NCI-H1436 treated with DMSO at 0.1 percent for 48 hours (cell line): ENCODE measurements at regions not wholly inside any gene's neighbourhood (a gene's known extent, or its start where the extent isn't known, plus 50 kb on each side); places are given as distances from the start of the nearest gene placed in this dataset.
"Not testable (repeated sequence)": the region's sequence is repeated elsewhere in the genome, so short reads cannot be mapped to it uniquely, and the experiment has no call there.

Source experiments
- DNase-seq: peaks from one replicate; lab custom pipeline; 2025; lab: John Stamatoyannopoulos, UW

DNA sequence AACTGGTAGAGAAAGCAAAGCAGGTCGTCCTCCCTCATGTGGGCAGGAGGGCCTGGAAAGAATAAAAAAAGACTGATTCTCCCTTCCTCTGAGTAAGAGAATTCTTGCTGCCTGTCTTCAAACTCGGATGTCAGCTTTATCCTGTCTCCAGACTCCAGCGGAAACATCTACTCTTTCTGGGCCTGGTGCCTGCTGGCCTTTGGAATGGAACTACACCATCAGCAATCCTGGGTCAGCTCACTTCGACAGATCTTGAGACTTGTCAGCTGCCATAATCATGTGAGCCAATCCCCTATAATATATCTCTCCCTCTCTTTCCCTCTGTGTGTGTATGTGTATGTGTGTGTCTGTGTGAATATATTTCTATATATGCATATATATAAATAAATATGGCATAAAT, 411.0 kb upstream of the DPP6 start:
- DNase-seq = no peak

DNA sequence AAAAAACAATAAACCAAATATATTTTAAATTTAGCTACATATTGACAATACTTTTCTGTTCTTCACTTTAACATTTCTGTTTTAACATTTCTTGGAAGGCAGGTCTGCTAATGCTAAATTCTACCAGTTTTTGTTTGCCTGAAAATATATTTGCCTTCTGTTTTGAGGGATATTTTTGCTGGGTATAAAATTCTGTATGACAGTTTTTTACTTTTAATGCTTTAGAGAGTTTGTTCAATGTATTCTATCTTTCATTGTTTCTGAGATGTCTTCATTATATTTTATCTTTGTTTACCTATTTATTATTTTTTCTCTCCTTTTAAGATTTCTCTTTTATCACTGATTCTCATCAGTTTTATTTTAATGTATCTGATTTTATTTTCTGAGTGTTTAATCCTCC, 409.2 kb upstream of the DPP6 start:
- DNase-seq = no peak

DNA sequence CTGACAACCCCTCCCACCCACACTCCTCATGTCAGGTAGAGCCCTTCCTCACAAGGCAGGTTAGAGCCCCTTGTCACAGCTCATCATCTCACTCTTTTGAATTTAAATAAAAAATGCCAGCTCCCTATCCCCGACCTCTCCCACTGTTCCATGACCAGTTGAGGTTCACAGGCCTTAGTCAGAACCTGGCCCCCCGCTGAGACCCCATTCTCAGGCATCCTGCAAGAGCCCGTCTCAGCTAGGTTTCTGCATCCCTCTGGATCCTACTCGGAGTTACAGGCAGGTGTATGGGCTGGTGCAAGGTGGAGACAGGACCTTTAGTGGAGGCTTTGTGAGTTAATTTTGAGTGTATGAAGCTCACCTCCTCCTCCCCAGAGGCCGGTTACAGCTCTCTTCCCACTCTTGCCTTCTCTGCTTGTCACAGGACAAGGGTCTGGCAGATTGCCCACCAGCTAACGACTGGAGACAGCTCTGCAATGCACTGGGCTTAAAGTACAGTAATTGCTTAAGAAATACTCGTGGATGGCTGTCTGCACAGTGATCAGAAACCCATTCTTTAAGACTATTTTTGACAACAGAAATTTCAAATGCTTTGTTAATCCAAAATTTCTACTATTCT, 394.9 kb upstream of the DPP6 start:
- no peak for DNase-seq

DNA sequence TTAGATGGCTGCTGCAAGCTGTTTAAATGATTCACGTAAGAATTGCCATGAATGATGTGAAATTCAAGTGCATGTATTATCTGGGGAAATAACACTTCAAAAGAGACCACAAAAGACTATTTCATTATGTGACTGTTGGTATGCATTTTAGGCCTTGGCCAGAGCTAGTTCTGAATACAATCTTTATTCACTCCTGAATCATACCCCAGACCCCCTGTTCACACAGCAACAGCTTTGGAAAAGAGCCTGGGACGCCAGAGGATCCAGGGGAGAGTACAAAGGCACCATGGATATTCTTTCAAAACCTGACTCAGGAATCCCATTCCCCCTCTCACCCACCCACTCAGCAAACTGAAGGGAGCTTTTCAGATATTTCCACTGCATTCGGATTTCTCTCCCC, 377.1 kb upstream of the DPP6 start:
- DNase-seq = no peak

DNA sequence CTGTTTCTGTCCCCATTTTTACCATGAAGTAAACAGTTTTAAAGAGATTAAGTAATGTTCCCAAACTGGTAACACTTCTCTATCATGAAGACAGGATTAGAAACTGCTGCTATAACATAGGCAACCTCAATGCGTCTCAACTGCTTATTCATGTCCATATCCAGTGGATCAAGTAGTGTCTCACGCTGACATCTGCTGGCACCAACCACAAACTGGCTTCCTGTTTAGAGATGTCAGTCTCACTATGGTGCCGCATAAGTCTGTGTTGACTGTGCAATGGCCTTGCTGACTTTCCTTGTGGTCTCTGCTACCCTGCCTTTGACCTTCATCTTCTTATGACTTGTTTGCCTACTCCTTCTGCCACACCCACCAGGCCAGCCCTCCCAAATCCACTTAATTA, 369.6 kb upstream of the DPP6 start:
- no peak for DNase-seq

DNA sequence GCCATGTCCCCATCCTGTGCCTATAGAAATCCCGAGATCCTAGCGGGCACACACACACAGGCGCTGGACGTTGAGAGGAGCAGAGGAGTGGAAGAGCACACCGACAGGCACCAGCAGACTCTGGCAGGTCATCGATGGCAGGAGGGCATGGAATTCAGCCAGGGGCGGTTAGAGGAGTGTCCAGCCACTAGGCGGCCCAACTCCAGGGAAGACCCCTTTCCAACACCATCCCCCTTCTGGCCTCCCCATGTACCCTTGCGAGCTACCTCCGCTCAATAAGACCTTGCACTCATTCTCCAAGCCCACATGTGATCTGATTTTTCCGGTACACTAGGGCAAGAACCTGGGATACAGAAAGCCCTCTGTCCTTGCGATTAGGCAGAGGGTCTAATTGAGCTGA, 356.0 kb upstream of the DPP6 start:
- DNase-seq = no peak

DNA sequence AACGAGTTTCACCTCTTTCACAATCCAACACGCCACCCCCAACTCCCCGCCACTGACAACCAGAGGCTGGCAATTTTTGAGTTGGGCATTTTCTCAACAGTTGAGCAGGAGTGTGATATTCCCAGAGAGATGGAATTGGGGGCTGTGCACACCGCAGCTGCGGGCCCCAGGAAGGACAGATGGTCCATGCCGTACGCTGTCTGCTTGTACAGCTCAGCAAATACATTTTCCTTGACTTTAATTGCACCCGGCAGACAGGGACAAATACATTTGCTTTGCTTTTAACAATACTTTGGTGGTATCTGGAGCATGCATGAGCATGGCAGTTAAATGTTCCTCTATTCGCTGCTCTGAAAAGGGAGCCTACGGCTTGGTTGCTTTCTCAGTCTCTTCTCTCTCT, 354.2 kb upstream of the DPP6 start:
- no peak for DNase-seq

DNA sequence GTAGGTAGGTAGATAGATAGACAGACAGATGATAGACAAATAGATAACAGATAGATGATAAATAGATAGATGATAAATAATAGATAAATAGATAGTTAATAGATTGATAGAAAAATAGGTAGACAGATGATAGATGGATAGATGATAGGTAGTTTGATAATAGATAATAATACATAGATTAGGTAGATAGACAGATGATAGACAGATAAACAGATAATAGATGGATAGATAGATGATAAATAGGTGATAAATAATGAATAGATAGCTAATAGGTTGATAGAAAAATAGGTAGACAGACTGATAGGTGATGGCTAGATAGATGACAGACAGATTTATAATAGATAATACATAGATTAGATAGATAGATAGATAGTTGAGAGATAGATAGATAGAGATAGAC, 350.5 kb upstream of the DPP6 start:
- DNase-seq = no peak

DNA sequence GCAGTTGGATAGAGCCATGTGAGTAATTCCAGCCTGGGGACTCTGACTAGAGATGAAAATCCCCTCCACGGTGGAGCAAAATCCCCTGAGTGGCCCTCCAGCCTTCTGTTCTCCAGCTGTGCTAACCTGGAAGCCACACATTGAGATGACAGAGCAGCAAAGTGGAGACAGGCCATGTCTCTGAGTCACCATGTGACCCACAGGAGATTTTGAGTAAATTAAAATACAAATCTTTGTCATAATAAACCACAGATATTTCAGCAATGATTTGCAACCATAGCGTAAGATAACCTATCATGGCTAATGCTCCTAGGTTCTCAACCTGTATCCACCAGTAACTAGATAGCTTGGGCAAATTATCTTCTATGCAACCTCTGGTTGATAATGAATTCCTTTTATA, 328.3 kb upstream of the DPP6 start:
- not testable (repeated sequence) for DNase-seq

DNA sequence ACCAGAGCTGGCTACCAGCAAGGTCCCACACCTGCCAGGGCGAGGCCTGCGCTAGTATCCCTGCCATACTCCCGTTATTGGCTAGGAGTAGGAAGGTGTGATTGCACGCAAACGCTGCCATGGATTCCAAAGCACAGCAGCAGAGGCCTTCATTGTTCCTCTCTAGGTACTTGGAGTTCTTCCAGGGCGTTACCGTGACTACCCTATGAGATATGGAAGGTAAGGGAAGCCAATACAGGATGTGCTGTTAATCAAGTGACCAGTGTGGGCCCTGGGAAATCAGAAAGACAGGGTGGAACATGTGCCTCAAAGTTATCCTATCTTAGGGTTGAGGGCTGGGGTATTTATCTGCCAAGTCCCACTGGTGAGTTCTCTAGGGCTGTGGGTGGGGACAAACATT, 320.7 kb upstream of the DPP6 start:
- not testable (repeated sequence) for DNase-seq

DNA sequence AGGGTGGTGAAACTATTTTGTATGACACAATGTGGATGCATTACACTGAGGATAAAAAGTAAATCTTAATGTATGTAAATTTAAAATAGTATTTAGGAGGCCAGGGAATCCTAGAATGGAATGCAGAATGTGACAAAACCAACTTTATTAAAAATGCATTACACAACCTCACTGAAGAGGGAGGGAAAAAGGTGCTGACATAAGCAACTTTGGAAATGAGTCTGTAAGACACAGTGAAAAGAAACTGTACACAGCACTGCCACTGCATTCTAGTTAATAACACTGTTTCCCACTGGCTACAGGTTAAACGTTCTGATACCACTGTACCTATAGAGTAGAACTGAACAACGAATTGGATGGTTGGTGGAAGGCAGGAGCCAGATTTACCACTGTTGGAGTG, 308.8 kb upstream of the DPP6 start:
- DNase-seq = not testable (repeated sequence)

DNA sequence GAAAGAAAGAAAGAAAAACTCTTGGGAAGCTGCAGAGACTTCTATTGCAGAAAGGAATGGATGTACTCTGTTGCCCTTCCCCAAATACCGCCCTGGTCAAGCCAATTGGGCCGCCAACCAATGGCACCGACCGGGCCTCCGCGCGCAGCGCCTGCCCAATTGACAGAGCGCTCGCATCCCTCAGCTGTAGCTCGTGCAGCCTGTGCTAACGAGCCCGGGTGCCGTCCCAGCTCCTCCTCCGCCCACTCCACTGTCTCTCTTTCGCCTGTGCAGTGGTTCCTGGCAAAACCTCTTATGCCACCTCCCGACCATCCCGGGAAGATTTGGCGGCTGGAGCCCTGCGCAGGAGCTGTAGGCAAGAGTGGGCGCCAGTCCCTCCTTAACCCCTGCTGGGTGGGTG, 304.2 kb upstream of the DPP6 start:
- DNase-seq = not testable (repeated sequence)

DNA sequence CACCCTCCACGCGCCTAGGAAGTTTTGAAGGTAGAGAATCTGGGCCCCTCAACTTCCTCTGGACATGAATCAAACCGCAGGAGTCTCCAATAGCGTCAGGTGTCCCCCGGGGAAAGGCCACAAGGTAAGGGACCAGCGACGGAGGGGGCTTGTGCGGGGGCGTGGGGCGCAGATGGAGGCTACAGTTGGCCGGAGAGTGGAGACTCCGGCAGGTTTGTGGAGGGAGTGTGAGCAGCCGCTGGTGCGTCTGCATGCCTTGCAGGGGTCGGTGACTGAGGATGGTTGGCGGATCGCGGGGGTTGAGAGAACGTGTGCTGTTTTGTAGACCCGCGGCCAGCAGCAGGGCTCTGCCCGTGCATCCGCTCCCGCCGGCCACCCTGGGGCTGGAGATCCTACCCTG, 303.3 kb upstream of the DPP6 start:
- not testable (repeated sequence) for DNase-seq

DNA sequence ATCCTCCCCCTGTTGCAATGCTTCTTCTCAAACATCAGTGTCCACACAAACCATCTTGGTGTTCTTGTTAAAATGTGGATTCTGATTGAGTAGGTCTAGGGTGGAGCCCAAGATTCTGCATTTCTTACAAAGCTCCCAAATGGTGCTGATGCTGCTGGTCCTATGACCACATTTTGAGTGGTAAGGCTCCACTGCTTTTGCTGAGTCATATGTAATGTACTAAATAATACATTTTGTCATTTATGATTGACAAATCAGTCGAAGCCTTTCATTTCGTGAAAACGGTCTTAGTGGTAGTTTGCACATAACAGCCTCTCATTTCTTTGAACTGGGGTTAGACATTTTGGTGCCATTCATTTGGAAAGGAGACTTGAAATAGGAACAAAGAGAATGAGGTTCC, 286.3 kb upstream of the DPP6 start:
- not testable (repeated sequence) for DNase-seq

DNA sequence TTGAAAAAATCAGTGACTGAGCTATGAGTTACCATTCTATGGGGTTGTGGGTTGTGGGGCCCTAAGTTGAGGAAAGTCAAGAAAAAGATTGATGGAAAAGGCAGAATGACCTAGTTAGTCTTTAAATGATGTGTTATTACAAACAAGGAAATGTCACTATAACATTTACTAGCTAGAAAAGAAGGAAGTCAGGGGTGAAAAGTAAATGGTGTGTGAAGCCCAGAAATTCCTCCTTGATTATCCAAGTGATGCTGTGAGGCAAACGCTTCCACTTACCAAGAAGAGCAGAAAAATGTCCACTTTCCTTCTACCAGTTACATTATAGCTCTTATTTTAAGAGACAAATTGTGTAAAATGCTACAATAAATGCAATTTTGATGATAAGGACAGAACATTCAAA, 285.3 kb upstream of the DPP6 start:
- not testable (repeated sequence) for DNase-seq

DNA sequence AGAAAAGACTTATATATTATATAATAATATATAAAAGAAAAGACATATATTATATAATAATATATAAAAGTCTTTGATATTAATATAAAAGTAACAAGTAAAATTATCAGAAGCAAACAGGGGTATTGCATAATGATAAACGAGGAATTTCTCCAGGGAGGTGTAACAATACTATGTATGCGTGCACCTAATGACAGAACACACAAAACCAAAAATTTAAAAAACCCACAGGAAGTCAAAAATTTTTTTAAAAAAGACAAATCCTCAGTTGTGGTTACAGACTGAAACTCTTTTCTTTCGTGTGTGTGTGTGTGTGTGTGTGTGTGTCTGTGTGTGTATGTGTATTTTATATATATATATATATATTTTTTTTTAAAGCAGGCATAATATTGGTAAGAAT, 279.2 kb upstream of the DPP6 start:
- no peak for DNase-seq

DNA sequence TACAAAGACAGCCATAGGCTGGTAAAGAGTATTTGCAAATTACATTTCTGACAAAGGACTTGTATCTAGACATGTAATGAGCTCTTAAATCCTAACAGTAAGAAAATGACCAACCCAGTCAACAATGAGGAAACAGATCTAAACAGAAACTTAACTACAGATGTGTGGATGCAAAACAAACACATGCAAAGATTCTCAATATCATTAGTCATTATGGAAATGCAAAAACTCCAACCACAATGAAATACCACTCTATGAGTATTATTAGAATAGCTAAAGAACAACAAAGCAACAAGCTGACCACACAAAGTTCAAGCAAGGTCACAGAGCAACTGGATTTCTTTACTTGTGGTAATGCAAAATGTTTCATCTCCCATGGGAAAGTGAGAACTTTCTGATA, 275.3 kb upstream of the DPP6 start:
- DNase-seq = not testable (repeated sequence)

DNA sequence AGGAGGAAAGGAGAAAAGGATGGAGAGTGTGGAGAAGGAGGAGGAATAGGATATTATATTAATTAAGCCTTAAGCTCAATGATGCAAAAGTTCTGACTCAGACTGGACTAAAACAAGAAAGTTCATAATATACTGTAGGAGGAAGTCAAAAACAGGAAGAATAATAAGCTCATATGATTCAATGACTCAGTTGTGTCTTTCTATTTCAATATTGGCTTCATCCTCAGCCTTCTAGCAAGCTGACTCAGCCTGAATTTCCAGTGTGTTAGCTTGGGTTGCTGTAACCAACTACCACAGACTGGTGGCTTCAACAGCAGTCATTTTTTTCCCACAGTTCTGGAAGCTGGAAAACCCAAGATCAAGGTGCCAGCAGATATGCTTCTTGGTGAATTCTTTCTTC, 254.8 kb upstream of the DPP6 start:
- not testable (repeated sequence) for DNase-seq

DNA sequence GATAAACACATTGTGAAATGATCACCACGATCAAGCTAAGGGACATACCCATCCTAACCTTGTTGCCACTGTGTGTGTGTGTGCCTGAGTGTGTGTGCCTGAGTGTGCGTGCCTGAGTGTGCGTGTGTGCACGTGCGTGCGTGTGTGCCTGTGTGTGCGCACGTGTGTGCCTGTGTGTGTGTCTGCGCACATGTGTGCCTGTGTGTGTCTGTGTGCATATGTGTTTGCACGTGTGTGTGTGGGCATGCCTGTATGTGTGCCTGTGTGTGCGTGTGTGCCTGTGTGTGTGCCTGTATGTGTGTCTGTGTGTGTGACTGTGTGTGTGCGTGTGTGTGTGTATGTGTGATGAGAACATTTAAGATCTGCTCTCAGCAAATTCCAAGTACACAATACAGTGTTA, 244.1 kb upstream of the DPP6 start:
- DNase-seq = no peak

DNA sequence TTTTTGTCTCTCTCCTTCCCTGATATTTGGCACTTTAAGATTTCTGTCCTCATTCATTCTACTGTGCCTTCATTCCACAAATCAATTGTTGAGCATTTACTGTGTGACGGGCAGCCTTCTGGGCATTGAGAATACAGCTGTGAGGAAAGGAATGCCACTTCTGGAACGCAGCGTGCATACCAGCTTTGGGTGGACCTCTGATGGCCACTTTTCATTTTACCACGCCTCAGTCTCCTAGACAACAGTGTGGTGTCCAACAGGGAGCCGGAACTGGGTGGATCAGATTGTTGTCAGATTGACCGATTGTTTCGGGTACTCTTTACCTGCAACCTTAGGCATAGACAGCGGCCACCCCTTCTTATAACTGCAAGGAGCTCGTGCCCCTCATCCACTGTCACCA, 222.7 kb upstream of the DPP6 start:
- no peak for DNase-seq

DNA sequence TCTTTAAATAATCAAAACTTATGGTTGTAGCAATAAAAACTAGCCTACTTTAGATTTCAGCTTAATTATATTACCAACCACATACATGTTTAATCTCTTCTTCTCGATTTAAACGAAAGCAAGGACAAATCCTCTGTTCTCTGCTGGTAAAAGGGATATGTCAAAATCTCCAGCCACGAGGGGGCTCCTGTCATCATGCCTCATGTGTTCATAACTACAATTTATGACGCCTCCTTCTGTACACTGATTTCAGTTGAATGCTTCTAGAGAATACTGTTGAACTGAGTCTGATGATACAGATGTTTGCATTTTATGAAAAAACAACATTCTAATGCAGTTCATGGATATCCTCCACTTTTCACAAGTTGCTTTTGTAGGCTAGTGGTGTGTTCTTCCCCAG, 220.0 kb upstream of the DPP6 start:
- DNase-seq = no peak

DNA sequence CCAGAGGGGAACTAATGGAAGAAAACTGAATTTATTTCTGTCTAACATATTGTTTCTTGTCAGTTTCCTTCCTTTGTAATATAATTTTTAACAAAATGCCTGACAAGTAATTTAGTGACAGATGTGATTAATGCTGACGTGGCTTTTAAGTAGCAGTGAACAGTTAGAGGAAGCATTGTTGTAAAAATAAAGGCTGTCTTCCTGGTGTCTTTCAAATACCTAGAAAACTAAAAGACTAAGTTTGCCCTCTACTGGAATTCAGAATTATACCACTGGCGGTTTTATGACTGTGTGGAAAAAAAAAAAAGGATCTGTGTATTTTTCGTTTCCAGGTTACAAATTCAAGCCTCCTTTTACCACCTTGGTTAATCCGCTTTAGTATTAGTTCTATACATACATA, 217.1 kb upstream of the DPP6 start:
- no peak for DNase-seq

DNA sequence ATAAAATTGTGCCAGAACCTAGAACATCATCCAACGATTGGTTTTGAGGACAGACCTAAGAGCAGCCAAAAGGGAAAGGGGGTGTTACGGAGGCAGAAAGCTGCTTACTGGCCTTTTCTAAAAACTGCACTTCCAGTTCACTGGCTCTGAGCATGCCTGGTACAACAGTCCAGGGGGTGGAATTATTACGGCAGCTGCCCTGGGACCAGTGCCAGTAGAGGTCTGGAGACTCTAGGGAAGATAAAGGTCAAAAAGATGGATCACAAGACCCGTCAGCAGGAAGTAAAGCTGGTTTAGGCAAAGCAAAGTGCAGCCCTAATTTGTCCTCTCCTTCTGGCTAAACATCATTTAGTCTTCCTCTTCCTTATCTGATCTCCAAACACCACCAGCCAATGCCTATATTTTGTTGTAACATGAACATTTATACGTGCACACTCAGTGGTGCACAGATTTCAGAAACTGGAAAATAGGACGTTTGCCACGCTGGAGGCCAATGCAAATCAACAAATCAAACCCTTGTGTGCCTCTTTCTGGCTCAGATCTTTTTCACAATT, 216.4 kb upstream of the DPP6 start:
- DNase-seq = no peak

DNA sequence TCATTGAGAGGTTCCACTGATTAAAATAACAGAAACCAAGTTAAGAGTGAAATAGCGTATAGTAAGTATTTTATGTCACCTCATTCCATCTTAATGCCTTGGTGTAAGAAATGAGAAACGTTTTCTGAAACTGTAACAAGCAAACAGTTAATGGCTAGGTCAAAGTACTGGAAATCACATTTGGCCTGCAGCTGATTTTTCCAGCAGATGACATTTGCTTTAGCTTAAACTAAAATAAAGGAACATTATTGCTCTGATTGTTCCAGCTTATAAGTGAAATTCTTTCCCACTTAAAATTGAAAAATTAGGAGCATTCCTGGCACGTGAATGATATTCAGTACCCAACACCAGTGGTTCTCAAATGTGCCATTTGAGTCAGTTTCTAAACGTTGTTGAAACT, 213.6 kb upstream of the DPP6 start:
- DNase-seq = no peak

DNA sequence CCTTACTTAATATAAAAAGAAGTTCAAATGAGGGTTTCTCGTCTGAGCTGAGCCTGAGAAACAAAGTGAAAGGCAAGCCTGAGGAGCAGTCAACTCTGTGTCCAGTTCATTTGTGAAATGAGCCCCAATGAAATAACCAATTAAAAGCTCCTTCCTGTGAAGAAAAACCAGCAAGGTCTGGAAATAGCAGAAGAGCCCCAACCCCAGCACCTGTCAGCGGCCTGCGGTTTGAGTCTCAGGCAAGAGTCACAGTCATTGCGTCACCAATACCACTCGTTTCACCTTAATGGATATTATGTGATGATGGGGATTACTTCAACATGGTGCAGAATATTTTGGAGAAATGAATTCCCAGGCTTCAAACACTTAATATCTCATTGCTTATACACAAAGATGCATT, 211.3 kb upstream of the DPP6 start:
- no peak for DNase-seq
